GM19467 (cell line): ENCODE measurements at regions not wholly inside any gene's neighbourhood (a gene's known extent, or its start where the extent isn't known, plus 50 kb on each side); places are given as distances from the start of the nearest gene placed in this dataset.

ENCODE experiments used
- ATAC-seq: cut with Tn5 transposase; IDR thresholded peaks from one replicate; pipeline ENCODE4 v1.9.1; 2021; ENCODE audit warnings: mild to moderate bottlenecking, moderate library complexity; ENCODE audit not compliant: unreplicated experiment

GRCh38 chr2:18467749-18468360 is 92.6 kb downstream of the RDH14 start:
- no peak for ATAC-seq

GRCh38 chr2:18465979-18466378 is 94.5 kb downstream of the RDH14 start:
- no peak for ATAC-seq

- ATAC-seq = no peak
These were observed 95.5 kb downstream of the RDH14 start for GRCh38 chr2:18464913-18465312.

- ATAC-seq = no peak
These were observed 104.4 kb downstream of the RDH14 start for GRCh38 chr2:18456026-18456425.

GRCh38 chr2:18455236-18455862 is 105.1 kb downstream of the RDH14 start:
- ATAC-seq = no peak

- no peak for ATAC-seq
These were observed 105.7 kb downstream of the RDH14 start for GRCh38 chr2:18454692-18455235.

- ATAC-seq = no peak
These were observed 113.7 kb downstream of the RDH14 start for GRCh38 chr2:18446715-18447114.

- ATAC-seq = no peak
These were observed 114.8 kb downstream of the RDH14 start for GRCh38 chr2:18445433-18446320.

GRCh38 chr2:18444806-18445205 is 115.6 kb downstream of the RDH14 start:
- ATAC-seq = no peak

- ATAC-seq = no peak
These were observed 118.9 kb downstream of the RDH14 start for GRCh38 chr2:18441583-18441982.

- no peak for ATAC-seq
These were observed 119.7 kb downstream of the RDH14 start for GRCh38 chr2:18440777-18441176.

- ATAC-seq = no peak
These were observed 120.3 kb downstream of the RDH14 start for GRCh38 chr2:18440141-18440661.

- ATAC-seq = no peak
These were observed 120.7 kb downstream of the RDH14 start for GRCh38 chr2:18439716-18440115.

GRCh38 chr2:18437909-18438308 is 122.5 kb downstream of the RDH14 start:
- ATAC-seq = no peak

GRCh38 chr2:18436503-18437005 is 123.9 kb downstream of the RDH14 start:
- no peak for ATAC-seq

GRCh38 chr2:18435426-18436037 is 124.9 kb downstream of the RDH14 start:
- ATAC-seq = no peak

GRCh38 chr2:18433872-18434271 is 126.6 kb downstream of the RDH14 start:
- no peak for ATAC-seq

GRCh38 chr2:18432999-18433398 is 127.5 kb downstream of the RDH14 start:
- no peak for ATAC-seq

GRCh38 chr2:18430996-18431748 is 129.3 kb downstream of the RDH14 start:
- no peak for ATAC-seq

GRCh38 chr2:18428516-18428915 is 131.9 kb downstream of the RDH14 start:
- no peak for ATAC-seq
